ENCODE measurements at regions not wholly inside any gene's neighbourhood (a gene's known extent, or its start where the extent isn't known, plus 50 kb on each side); places are given as distances from the start of the nearest gene placed in this dataset.

GRCh38 chr7:155192961-155193640 lies 104.6 kb upstream of the INSIG1 start:
- H3K4me1 Mint-ChIP-seq (ENCODE audit: unreplicated experiment), result no peaks in the 10 kb centered on the region
- H3K27ac Mint-ChIP-seq (ENCODE audit: unreplicated experiment), result no peak overlapping the region
- TF ChIP-seq CTCF (IDR thresholded peaks at IDR 0.05; ENCODE audit: unreplicated experiment), result no peak
- H3K27me3 Mint-ChIP-seq (ENCODE audit: unreplicated experiment), result peaks cover 5% of the 10 kb centered on the region
- H3K9me3 Mint-ChIP-seq (ENCODE audit: unreplicated experiment), result no peaks in the 10 kb centered on the region
- DNase-seq (ENCODE audit: low spot score), result no peak
- peak overlapping the region; percentile 14 for H3K4me3 Mint-ChIP-seq (ENCODE audit: unreplicated experiment)
- H3K36me3 Mint-ChIP-seq (ENCODE audit: low read depth, unreplicated experiment), result peaks cover 6% of the 10 kb centered on the region

DNA sequence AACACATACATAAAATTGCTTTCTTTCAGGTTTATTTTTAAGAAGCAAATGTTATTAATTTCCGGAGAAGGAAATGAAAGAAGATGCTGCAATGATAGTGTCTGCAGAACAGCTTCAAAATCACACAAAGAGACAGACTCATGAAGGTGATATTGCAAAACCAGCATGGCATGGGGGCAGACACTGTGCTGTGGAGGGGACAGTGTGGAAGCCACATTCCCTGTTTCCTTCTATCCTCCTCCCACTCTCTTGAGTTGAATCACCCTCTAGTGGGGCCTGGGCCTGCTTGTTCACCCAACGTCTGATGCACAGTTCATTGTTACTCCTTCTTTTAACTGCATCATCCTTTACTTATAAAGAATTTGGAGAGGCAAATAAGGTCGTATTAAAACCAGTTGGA lies 104.0 kb upstream of the INSIG1 start:
- no peak for DNase-seq (ENCODE audit: low spot score)
- H3K4me3 Mint-ChIP-seq (ENCODE audit: unreplicated experiment), result no peak overlapping the region
- TF ChIP-seq CTCF (IDR thresholded peaks at IDR 0.05; ENCODE audit: unreplicated experiment), result no peak
- H3K4me1 Mint-ChIP-seq (ENCODE audit: unreplicated experiment), result no peaks in the 10 kb centered on the region
- no peaks in the 10 kb centered on the region for H3K9me3 Mint-ChIP-seq (ENCODE audit: unreplicated experiment)
- H3K27ac Mint-ChIP-seq (ENCODE audit: unreplicated experiment), result no peak overlapping the region
- H3K27me3 Mint-ChIP-seq (ENCODE audit: unreplicated experiment), result peaks cover 5% of the 10 kb centered on the region
- H3K36me3 Mint-ChIP-seq (ENCODE audit: low read depth, unreplicated experiment), result peaks cover 6% of the 10 kb centered on the region

DNA sequence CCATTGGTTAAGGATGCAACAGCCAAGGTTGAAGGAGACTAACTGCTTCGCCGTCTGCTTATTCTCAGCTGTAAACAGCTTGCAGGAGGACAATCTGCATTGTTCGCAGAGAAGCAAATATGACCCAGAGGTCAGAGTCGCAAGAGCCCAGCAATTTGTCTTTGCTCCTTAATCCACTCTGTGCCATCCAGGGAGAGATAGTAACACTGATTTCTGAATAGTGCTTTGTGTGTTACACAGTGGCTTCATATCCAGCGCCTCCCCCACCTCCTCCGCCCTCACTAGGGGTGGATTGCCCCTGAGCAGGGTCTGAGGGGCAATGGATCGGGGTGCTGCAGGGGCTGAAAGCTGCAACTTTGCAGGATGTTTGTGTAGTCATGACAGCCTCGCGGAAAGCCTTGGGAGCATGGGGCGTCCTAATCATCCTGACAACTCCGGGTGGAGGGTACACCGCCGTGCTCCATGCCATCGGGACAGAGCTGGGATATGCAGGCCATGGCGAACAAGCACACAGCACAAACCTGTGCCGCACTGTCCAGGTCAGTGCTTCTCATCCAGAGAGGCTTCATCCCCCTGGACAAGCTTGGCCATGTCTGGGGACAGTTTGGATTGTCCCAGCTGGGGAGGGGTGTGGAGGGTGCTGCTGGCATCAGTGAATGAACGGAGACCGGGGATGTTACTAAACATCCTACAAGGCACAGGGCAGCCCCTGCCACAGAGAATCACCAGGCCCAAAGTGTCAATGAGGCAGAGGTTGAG lies 103.1 kb upstream of the INSIG1 start:
- H3K27me3 Mint-ChIP-seq (ENCODE audit: unreplicated experiment), result peaks cover 5% of the 10 kb centered on the region
- no peaks in the 10 kb centered on the region for H3K4me1 Mint-ChIP-seq (ENCODE audit: unreplicated experiment)
- peaks cover 6% of the 10 kb centered on the region for H3K36me3 Mint-ChIP-seq (ENCODE audit: low read depth, unreplicated experiment)
- no peaks in the 10 kb centered on the region for H3K9me3 Mint-ChIP-seq (ENCODE audit: unreplicated experiment)
- H3K4me3 Mint-ChIP-seq (ENCODE audit: unreplicated experiment), result no peak overlapping the region
- DNase-seq (ENCODE audit: low spot score), result no peak
- H3K27ac Mint-ChIP-seq (ENCODE audit: unreplicated experiment), result no peak overlapping the region
- no peak for TF ChIP-seq CTCF (IDR thresholded peaks at IDR 0.05; ENCODE audit: unreplicated experiment)

DNA sequence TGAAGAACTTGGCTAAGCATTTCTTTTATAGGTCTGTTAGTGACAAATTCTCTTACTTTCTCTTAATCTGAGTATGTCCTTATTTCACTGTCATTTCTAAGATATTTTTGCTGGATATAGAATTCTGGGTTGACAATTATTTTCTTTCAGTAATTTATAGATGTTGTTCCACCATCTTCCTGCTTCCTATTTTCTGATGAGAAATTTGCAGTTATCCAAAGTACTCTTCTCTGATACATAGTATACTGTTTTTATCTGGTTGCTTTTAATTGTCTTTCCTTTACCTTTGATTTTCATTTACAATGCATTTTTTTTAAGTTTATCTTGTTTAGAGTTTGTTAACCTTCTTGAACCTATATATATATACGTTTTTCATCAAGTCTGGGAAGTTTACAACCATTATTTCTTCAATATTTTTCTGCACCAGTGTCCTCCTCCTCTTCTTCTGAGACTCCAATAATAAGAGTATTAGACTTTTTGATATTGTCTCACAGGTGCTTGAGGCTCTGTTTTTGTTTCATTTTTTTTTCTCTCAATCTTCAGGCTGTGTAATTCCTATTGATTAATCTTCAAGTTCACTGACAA lies 101.6 kb upstream of the INSIG1 start:
- TF ChIP-seq CTCF (IDR thresholded peaks at IDR 0.05; ENCODE audit: unreplicated experiment), result no peak
- H3K36me3 Mint-ChIP-seq (ENCODE audit: low read depth, unreplicated experiment), result peaks cover 6% of the 10 kb centered on the region
- no peaks in the 10 kb centered on the region for H3K4me1 Mint-ChIP-seq (ENCODE audit: unreplicated experiment)
- H3K4me3 Mint-ChIP-seq (ENCODE audit: unreplicated experiment), result no peak overlapping the region
- no peak for DNase-seq (ENCODE audit: low spot score)
- no peak overlapping the region for H3K27ac Mint-ChIP-seq (ENCODE audit: unreplicated experiment)
- peaks cover 6% of the 10 kb centered on the region for H3K27me3 Mint-ChIP-seq (ENCODE audit: unreplicated experiment)
- no peaks in the 10 kb centered on the region for H3K9me3 Mint-ChIP-seq (ENCODE audit: unreplicated experiment)

Measured in endothelial cell (in vitro differentiated cells).